Activated naive CD4-positive, alpha-beta T cell treated with anti-CD3 and anti-CD28 coated beads, Interleukin-2, amount 50 U/mL, for 72 hours (primary cell): ENCODE measurements at regions not wholly inside any gene's neighbourhood (a gene's known extent, or its start where the extent isn't known, plus 50 kb on each side); places are given as distances from the start of the nearest gene placed in this dataset.

ENCODE experiments used
- ATAC-seq, 2 donors: fragments of 150-1000 bp; cut with Tn5 transposase; 2 replicates each; pipeline ENCODE4 v1.10.0; 2021; ENCODE audit warnings: mild to moderate bottlenecking in 2 of 2, moderate library complexity in 2 of 2
- DNase-seq, 2 donors: peaks; one replicate each; pipeline ENCODE4 v3.0.0; 2021 to 2022; ENCODE audit warnings: low spot score in 2 of 2
- H3K27ac Mint-ChIP-seq, 2 donors: one replicate each; pipeline ENCODE4 v1.8.0; 2022; ENCODE audit warnings: mild to moderate bottlenecking in 2 of 2, mixed read lengths in 2 of 2
- H3K36me3 Mint-ChIP-seq, 2 donors: one replicate each; pipeline ENCODE4 v1.8.0; 2022; ENCODE audit warnings: mixed read lengths in 2 of 2
- H3K9me3 Mint-ChIP-seq, 2 donors: one replicate each; pipeline ENCODE4 v1.8.0; 2022; ENCODE audit warnings: mixed read lengths in 2 of 2

DNA sequence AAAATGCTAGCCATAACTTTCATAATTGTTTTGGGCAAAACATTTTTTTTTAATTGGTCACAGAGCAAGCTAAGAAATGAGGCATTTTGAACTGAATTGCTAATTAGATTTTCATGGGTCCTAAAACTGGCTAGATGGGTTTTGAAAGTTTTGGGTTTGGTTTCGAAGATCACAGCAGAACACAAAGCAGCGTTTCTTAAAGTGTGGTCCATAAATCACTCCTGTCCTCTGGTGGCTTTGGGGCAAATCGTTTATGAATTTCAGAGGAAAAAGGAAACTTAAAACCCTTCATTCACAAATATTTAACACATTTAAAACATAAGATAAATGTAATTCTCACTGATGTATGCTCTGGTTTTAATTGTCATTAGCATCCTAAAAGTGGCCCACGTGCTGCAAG lies 503.7 kb downstream of the SPATA31D1 start:
- DNase-seq (no peak), ATAC-seq (no peak)
- no peak overlapping the region for H3K27ac Mint-ChIP-seq
- H3K9me3 Mint-ChIP-seq = peaks cover 4 to 5% of the 10 kb centered on the region in 2 donors
- H3K36me3 Mint-ChIP-seq = peaks cover 0 to 4% of the 10 kb centered on the region in 2 donors

DNA sequence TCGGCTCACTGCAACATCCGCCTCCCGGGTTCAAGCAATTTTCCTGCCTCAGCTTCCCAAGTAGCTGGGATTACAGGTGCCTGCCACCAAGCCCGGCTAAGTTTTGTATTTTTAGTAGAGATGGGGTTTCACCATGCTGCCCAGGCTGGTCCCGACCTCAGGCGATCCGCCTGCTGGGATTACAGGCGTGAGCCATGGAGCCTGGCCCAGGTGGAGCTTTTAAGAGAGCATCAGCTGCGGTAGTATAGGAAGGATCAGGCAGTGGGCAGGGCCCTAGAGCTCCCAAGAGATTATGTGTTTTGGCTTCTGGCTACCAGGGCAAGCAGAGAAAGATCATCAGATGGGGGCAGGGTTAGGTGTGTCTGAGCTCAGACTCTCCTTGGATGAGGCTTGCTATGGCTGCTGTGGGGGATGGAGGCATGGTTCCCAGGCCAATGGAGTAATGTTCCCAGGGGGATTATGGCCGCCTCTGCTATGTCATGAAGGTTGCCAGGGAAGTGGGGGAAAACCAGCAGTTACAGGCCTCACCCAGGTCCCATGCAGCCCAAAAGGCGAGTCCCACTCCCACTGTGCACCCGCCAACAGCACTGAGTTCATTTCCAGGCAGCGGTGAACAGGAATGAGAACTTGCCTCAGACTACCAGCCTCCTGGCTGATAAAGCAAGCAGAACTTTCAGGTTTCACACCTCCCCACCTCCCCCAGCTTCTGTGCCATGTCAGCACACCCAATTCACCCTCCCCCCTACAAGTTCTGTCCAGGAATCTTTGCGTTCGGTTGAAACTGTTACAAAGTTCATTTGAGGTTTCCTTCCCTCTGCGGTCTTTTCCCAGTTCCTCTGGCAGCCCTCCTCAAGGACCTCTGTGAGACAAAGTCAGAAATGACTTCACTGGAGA lies 507.6 kb downstream of the SPATA31D1 start:
- DNase-seq (no peak), ATAC-seq (no peak)
- H3K27ac Mint-ChIP-seq = no peak overlapping the region
- H3K36me3 Mint-ChIP-seq = peaks cover 0 to 4% of the 10 kb centered on the region in 2 donors
- H3K9me3 Mint-ChIP-seq = peaks cover 0 to 5% of the 10 kb centered on the region in 2 donors

GRCh38 chr9:82498541-82499317 lies 510.2 kb downstream of the SPATA31D1 start:
- Mint-ChIP-seq H3K36me3 (peaks cover 0 to 4% of the 10 kb centered on the region in 2 donors), H3K9me3 (peaks cover 0 to 5% of the 10 kb centered on the region in 2 donors)

DNA sequence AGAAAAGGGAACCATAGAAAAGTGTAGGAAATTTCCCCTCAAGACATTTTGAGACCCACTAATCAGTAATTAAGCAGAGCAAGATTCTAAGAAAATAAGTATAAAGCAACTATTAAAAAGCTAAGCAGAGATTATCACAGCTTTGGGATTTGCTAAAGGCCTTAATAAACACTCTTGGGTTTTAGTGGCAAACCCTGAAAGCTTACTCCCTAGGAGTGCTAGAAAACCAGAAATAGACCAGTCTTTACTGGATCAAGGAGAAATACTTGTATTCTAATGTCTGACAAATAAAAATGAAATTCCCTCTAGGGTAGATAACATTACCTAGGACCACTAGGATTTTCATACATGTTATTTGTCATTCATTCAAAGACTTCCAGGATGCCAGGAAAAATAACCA lies 510.8 kb downstream of the SPATA31D1 start:
- Mint-ChIP-seq H3K36me3 (peaks cover 0 to 5% of the 10 kb centered on the region in 2 donors), H3K27ac (no peak overlapping the region), H3K9me3 (peaks cover under 1 to 5% of the 10 kb centered on the region in 2 donors)
- ATAC-seq (no peak), DNase-seq (no peak)

More at GRCh38 chr9:82498541-82499317, 510.2 kb downstream of the SPATA31D1 start:
- ATAC-seq = no peak
- DNase-seq = no peak
- H3K27ac Mint-ChIP-seq = no peak overlapping the region

DNA sequence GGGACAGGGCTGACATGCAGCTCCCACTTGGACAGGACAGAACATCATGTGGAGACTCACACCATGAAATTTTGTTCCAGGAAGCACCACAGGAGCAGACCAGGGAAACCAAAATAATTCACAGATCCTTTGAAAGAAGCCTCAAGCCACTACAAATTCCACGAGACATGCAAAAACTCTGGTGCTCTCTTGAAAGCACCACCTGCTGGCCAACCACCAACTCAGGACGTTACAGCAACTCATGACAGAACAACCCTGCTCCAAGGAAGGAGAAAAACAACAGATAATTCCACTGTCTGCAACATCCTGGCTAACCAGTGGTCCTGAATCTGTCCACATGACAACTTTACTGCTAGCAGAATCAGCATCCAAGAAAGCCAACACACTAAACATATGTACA lies 516.0 kb downstream of the SPATA31D1 start:
- Mint-ChIP-seq H3K9me3 (peaks cover 32 to 35% of the 10 kb centered on the region in 2 donors), H3K36me3 (peaks cover 0 to 12% of the 10 kb centered on the region in 2 donors)
- no peak for ATAC-seq

GRCh38 chr9:82511626-82512025 lies 523.1 kb downstream of the SPATA31D1 start:
- no peak for DNase-seq
- H3K27ac Mint-ChIP-seq = no peak overlapping the region
- no peaks in the 10 kb centered on the region for H3K36me3 Mint-ChIP-seq
- no peak for ATAC-seq
- peaks cover 35% of the 10 kb centered on the region in 2 donors for H3K9me3 Mint-ChIP-seq

More for the DNA sequence above, 516.0 kb downstream of the SPATA31D1 start:
- no peak for DNase-seq
- H3K27ac Mint-ChIP-seq = no peak overlapping the region

DNA sequence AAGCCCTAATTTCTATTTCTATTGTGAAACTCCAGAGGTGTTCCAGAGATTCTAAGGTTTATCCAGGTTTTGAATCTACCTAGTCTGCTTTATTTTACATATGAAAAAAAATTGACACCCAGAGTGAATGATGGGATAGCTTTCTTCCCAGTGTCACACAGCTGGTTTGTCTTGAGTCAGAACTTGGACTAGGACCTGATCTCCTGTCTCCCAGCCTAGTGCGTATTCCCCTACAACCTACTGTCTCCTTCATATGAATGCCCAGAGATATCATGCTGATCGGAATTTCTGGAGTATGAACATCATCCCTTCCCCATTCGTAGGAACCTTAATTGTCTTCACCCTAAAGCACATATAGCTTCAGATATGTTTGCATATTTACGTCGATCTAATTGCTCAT lies 524.2 kb downstream of the SPATA31D1 start:
- ATAC-seq = no peak
- Mint-ChIP-seq H3K27ac (no peak overlapping the region), H3K9me3 (peaks cover 26 to 30% of the 10 kb centered on the region in 2 donors), H3K36me3 (no peaks in the 10 kb centered on the region)
- no peak for DNase-seq

DNA sequence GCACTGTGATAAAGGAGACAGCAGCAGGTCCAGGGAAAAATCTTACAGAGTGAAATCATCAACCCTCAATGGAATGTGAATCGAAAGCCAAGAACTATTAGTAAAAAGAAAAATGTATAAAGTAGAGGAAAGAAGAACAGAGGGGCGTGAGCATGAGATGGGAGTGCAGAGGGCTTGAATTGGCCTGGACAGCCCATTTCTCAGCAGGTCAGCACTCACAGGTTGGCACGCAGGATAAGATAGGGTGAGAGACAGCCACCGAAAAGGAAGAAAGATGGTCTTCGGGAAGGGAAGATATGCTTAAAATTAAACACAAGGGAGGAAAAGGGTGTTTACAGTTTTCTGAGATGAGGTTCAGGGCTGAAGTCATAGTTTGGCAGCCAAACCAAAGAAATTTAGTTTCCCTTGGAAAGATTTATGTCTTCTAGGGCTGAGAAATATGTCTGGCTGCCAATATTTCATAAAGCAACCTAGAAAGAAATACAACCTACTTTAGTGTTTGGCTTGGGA lies 524.7 kb downstream of the SPATA31D1 start:
- H3K9me3 Mint-ChIP-seq = peaks cover 24 to 26% of the 10 kb centered on the region in 2 donors
- ATAC-seq (no peak), DNase-seq (no peak)
- H3K27ac Mint-ChIP-seq = no peak overlapping the region
- H3K36me3 Mint-ChIP-seq = no peaks in the 10 kb centered on the region

- no peaks in the 10 kb centered on the region for H3K36me3 Mint-ChIP-seq
- no peak for ATAC-seq
- H3K27ac Mint-ChIP-seq = no peak overlapping the region
- no peak for DNase-seq
- H3K9me3 Mint-ChIP-seq = peaks cover 17 to 20% of the 10 kb centered on the region in 2 donors
Observed at GRCh38 chr9:82513976-82514735, 525.6 kb downstream of the SPATA31D1 start.

DNA sequence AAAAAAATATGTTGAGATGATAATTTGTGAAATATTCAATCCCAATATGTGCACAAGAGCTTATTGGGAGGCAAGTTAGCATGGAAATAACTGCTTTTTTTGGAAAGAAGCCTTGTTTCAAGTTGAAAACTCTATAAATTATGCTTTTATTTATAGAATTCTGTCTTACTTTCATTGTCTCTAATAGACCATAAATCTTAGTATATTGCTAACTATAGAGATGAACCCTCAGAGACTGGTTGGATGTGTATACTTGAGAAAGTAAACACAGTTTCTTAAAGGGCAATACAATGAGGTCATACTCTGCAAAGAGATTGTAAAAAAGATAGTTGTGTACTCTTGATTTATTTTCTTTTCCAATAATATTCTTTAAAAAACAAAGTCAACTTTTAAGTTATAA lies 530.3 kb downstream of the SPATA31D1 start:
- ATAC-seq (no peak), DNase-seq (no peak)
- Mint-ChIP-seq H3K27ac (no peak overlapping the region), H3K36me3 (no peaks in the 10 kb centered on the region), H3K9me3 (peaks cover 8 to 15% of the 10 kb centered on the region in 2 donors)

GRCh38 chr9:82519332-82519731 lies 530.8 kb downstream of the SPATA31D1 start:
- no peak overlapping the region for H3K27ac Mint-ChIP-seq
- no peak for ATAC-seq
- H3K9me3 Mint-ChIP-seq = peaks cover 13 to 19% of the 10 kb centered on the region in 2 donors
- H3K36me3 Mint-ChIP-seq = no peaks in the 10 kb centered on the region
- no peak for DNase-seq

- ATAC-seq = no peak
- no peak for DNase-seq
- H3K27ac Mint-ChIP-seq = no peak overlapping the region
- H3K9me3 Mint-ChIP-seq = peaks cover 26 to 31% of the 10 kb centered on the region in 2 donors
- peaks cover 5 to 7% of the 10 kb centered on the region in 2 donors for H3K36me3 Mint-ChIP-seq
Observed at GRCh38 chr9:82524407-82524806, 535.8 kb downstream of the SPATA31D1 start.

DNA sequence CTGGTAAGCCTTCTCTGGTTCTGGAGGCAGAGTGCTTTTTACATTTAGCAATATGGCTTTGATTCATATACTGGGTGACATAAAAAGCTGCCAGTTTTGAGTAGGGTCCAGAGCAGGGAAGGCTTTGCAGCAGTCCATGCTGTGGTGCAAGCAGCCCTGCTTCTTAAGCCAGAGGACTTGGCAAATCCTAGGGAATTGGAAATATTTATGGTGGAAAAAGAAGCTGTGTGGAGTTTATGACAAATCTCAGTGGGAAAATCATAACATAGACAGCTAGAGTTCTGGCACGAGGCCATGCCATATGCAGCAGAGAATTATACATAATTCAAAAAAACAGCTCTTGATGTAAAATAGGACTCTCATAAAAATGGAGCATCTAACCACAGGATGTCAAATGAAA lies 536.4 kb downstream of the RASEF start:
- peaks cover 23 to 31% of the 10 kb centered on the region in 2 donors for H3K9me3 Mint-ChIP-seq
- H3K36me3 Mint-ChIP-seq = peaks cover 5 to 7% of the 10 kb centered on the region in 2 donors
- ATAC-seq (no peak), DNase-seq (no peak)
- no peak overlapping the region for H3K27ac Mint-ChIP-seq

GRCh38 chr9:82531795-82532194 lies 531.1 kb downstream of the RASEF start:
- peaks cover 9 to 14% of the 10 kb centered on the region in 2 donors for H3K9me3 Mint-ChIP-seq
- no peak for DNase-seq
- no peak for ATAC-seq
- H3K36me3 Mint-ChIP-seq = peaks cover 5 to 7% of the 10 kb centered on the region in 2 donors
- H3K27ac Mint-ChIP-seq = no peak overlapping the region

GRCh38 chr9:82532504-82533180 lies 530.3 kb downstream of the RASEF start:
- Mint-ChIP-seq H3K27ac (no peak overlapping the region), H3K9me3 (peaks cover 4 to 5% of the 10 kb centered on the region in 2 donors), H3K36me3 (peaks cover 5 to 7% of the 10 kb centered on the region in 2 donors)
- ATAC-seq (no peak), DNase-seq (no peak)

DNA sequence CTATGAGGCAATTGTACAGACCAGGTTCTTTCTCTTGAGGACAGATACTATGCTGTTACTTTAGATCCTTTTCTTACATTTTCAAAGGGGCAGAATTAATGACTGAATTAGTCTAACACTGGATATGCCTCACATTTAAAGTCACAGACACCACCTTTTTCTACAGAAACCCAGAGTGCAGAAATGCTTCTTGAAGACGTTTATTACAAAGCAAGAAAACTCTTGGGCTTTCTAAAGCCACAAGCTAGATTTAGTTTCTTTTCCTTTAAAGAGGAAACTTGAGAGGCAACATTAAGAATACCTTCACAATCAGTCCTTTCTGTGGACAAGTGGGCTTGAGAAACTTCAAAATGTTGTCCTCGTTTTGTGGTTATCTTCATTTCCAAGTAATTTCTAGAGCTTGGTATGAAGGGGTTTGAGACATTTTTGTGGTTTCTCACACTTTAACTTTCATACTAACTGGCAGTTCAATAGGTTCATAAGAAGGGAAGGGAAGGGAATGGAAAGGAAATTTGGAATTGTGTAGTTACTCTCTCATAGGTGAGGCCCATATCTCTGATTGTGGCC lies 527.4 kb downstream of the RASEF start:
- H3K9me3 Mint-ChIP-seq = no peaks in the 10 kb centered on the region
- ATAC-seq = no peak
- no peaks in the 10 kb centered on the region for H3K36me3 Mint-ChIP-seq
- no peak for DNase-seq
- H3K27ac Mint-ChIP-seq = no peak overlapping the region
